HCT116 (cell line): ENCODE measurements at regions not wholly inside any gene's neighbourhood (a gene's known extent, or its start where the extent isn't known, plus 50 kb on each side); places are given as distances from the start of the nearest gene placed in this dataset.

Experiments
- ATAC-seq: fragments of 200-7000 bp; cut with Tn5 transposase; 2 replicates; pipeline ENCODE4 v1.9.1; 2020; ENCODE audit warnings: mild to moderate bottlenecking, moderate library complexity
- BruUV-seq: library from RNA; stranded (reverse); fragments of 400-500 nt; replicated peaks from 2 replicates; lab custom pipeline; 2021; lab: Mats Ljungman, UMichigan
- CTCF ChIA-PET: fragments of 300-600 bp; sonication (Branson Sonifier 250); formaldehyde crosslinking; loops from one replicate; lab custom pipeline; 2021; ENCODE audit warnings: antibody characterized with exemption; lab: Charles Lee
- POLR2A ChIA-PET: fragments of 300-600, 350-600 bp; sonication (Branson Sonifier 250); formaldehyde crosslinking; loops from one replicate; lab custom pipeline; 2021; ENCODE audit warnings: antibody characterized with exemption; lab: Charles Lee
- RAD21 ChIA-PET, 2 experiments: fragments of 300-600 bp; sonication (Branson Sonifier 250); formaldehyde crosslinking; loops; one replicate each; lab custom pipeline; 2023; ENCODE audit warnings: low total read pairs in 2 of 2; ENCODE audit not compliant: uncharacterized antibody in 2 of 2, unreplicated experiment in 2 of 2, low non-redundant PET in 1 of 2; lab: Charles Lee
- DNase-seq: peaks from one replicate; pipeline ENCODE4 v3.0.0-alpha.2; 2010; ENCODE audit warnings: low read depth, low spot score
- H2AFZ ChIP-seq: fragments of 200-600 bp; shearing (Covaris generic), sonication (generic); 2 replicates; pipeline ENCODE4 v1.6.1; 2017; ENCODE audit warnings: low read depth, mixed run types, mixed read lengths, antibody characterized with exemption, low read length; ENCODE audit not compliant: poor library complexity, severe bottlenecking
- H3K27ac ChIP-seq: 2 replicates; pipeline ENCODE4 v1.5.1; 2012; ENCODE audit warnings: low read depth, low read length
- H3K27me3 ChIP-seq: fragments of 200-600 bp; sonication (generic); 2 replicates; pipeline ENCODE4 v1.6.1; 2016; ENCODE audit warnings: mixed run types, low read length, mixed read lengths; ENCODE audit not compliant: insufficient read depth
- H3K36me3 ChIP-seq, 2 experiments: fragments of 200-500 bp in 1 of 2; fragments of 200-600 bp in 1 of 2; sonication (Bioruptor generic) in 1 of 2; sonication (generic) in 1 of 2; 2 replicates each; pipeline versions ENCODE4 v1.5.1 to v1.6.1; 2014 to 2016; ENCODE audit warnings: low read length in 2 of 2, inconsistent platforms in 1 of 2, mixed read lengths in 1 of 2, mixed run types in 1 of 2; ENCODE audit not compliant: insufficient read depth in 2 of 2, control insufficient read depth in 1 of 2
- H3K4me1 ChIP-seq, 2 experiments: fragments of 200-600 bp in 1 of 2; sonication (generic) in 1 of 2; 2 replicates each; pipeline versions ENCODE4 v1.5.1 to v1.6.1; 2012 to 2017; ENCODE audit warnings: low read length in 2 of 2, inconsistent platforms in 1 of 2, mild to moderate bottlenecking in 1 of 2, mixed read lengths in 1 of 2, mixed run types in 1 of 2, moderate library complexity in 1 of 2; ENCODE audit not compliant: insufficient read depth in 2 of 2, control insufficient read depth in 1 of 2
- H3K4me2 ChIP-seq: fragments of 200-600 bp; sonication (generic); 2 replicates; pipeline ENCODE4 v1.6.1; 2017; ENCODE audit warnings: mixed run types, low read length, mixed read lengths
- H3K4me3 ChIP-seq, 2 experiments: fragments of 200-600 bp in 1 of 2; sonication (generic) in 1 of 2; replicated peaks in 1 of 2; 2 replicates each; pipeline ENCODE4 v1.5.1; 2011 to 2016; ENCODE audit warnings: low read length in 2 of 2, control low read depth in 1 of 2, low read depth in 1 of 2, mild to moderate bottlenecking in 1 of 2, mixed read lengths in 1 of 2, mixed run types in 1 of 2
- H3K79me2 ChIP-seq: fragments of 200-600 bp; sonication (generic); 2 replicates; pipeline ENCODE4 v1.6.1; 2017; ENCODE audit warnings: mild to moderate bottlenecking, mixed run types, low read length, moderate library complexity, mixed read lengths; ENCODE audit not compliant: insufficient read depth
- H3K9ac ChIP-seq: fragments of 200-600 bp; sonication (generic); 2 replicates; pipeline ENCODE4 v1.6.1; 2016; ENCODE audit warnings: low read length, mixed read lengths
- H3K9me2 ChIP-seq: fragments of 200-600 bp; sonication (generic), shearing (Covaris generic); 2 replicates; pipeline ENCODE4 v1.6.1; 2017; ENCODE audit warnings: mixed run types, mild to moderate bottlenecking, moderate library complexity; ENCODE audit not compliant: insufficient read depth
- H3K9me3 ChIP-seq, 2 experiments: fragments of 200-500 bp in 1 of 2; fragments of 200-600 bp in 1 of 2; sonication (Bioruptor generic) in 1 of 2; sonication (generic) in 1 of 2; 2 replicates each; pipeline ENCODE4 v1.6.1; 2014 to 2017; ENCODE audit warnings: low read length in 2 of 2, mixed read lengths in 2 of 2, inconsistent platforms in 1 of 2, low read depth in 1 of 2, mild to moderate bottlenecking in 1 of 2, mixed run types in 1 of 2, moderate library complexity in 1 of 2; ENCODE audit not compliant: control insufficient read depth in 1 of 2, insufficient read depth in 1 of 2
- H4K20me1 ChIP-seq: fragments of 200-600 bp; sonication (generic), shearing (Covaris generic); 2 replicates; pipeline ENCODE4 v1.6.1; 2017; ENCODE audit warnings: mixed run types, mild to moderate bottlenecking, moderate library complexity; ENCODE audit not compliant: insufficient read depth
- ATF3 ChIP-seq: IDR thresholded peaks from 2 replicates; pipeline ENCODE4 v1.6.1; 2012
- CBX3 ChIP-seq: IDR thresholded peaks from 2 replicates; pipeline ENCODE4 v1.6.1; 2012; ENCODE audit warnings: low read depth
- CEBPB ChIP-seq: IDR thresholded peaks from 2 replicates; pipeline ENCODE4 v1.6.1; 2012; ENCODE audit warnings: low read depth
- CTCF ChIP-seq, 3 experiments: fragments of 200-600 bp in 1 of 3; sonication (generic) in 1 of 3; IDR thresholded peaks in 2 of 3; conservative IDR thresholded peaks in 1 of 3; 2 replicates each; pipeline ENCODE4 v1.5.1; 2012 to 2017; ENCODE audit warnings: low read depth in 2 of 3, low read length in 2 of 3, antibody characterized with exemption in 1 of 3, borderline replicate concordance in 1 of 3, control low read depth in 1 of 3, mild to moderate bottlenecking in 1 of 3, mixed read lengths in 1 of 3, mixed run types in 1 of 3, moderate library complexity in 1 of 3; ENCODE audit not compliant: insufficient read depth in 1 of 3
- ELF1 ChIP-seq: IDR thresholded peaks from 2 replicates; pipeline ENCODE4 v1.6.1; 2012; ENCODE audit warnings: low read depth, borderline replicate concordance
- EZH2 ChIP-seq: fragments of 200-600 bp; sonication (generic); IDR thresholded peaks from 2 replicates; pipeline ENCODE4 v1.6.1; 2017; ENCODE audit warnings: antibody characterized with exemption, mixed run types
- POLR2AphosphoS5 ChIP-seq: IDR thresholded peaks from 2 replicates; pipeline ENCODE4 v1.6.1; 2011; ENCODE audit warnings: mild to moderate bottlenecking, low read depth, low read length, moderate library complexity
- REST ChIP-seq: IDR thresholded peaks from 2 replicates; pipeline ENCODE4 v1.6.1; 2012; ENCODE audit warnings: low read depth
- SP1 ChIP-seq: IDR thresholded peaks from 2 replicates; pipeline ENCODE4 v1.6.1; 2012; ENCODE audit warnings: low read depth
- TCF7L2 ChIP-seq: IDR thresholded peaks from 2 replicates; pipeline ENCODE4 v1.7.0; 2011; ENCODE audit warnings: borderline replicate concordance, inconsistent platforms; ENCODE audit not compliant: insufficient read depth, insufficient read length; ENCODE audit errors: extremely low read depth
- intact Hi-C: fragments of 100-400 bp; cut with micrococcal nuclease; formaldehyde crosslinking; loops from 2 replicates; pipeline ENCODE4 v1.10.0; 2022

- DNase-seq (no peak), ATAC-seq (no peak)
- Histone ChIP-seq H3K27me3 (peaks cover 14% of the 10 kb centered on the region), H4K20me1 (no peaks in the 10 kb centered on the region), H3K9ac (no peak overlapping the region), H2AFZ (no peak overlapping the region), H3K9me3 (no peaks in the 10 kb centered on the region), H3K4me1 (no peaks in the 10 kb centered on the region), H3K27ac (no peak overlapping the region), H3K79me2 (no peaks in the 10 kb centered on the region), H3K36me3 (no peaks in the 10 kb centered on the region), H3K4me3 (no peak overlapping the region), H3K4me2 (no peak overlapping the region), H3K9me2 (no peaks in the 10 kb centered on the region)
- BruUV-seq = no TSS peak
- TF ChIP-seq EZH2 (no peak), CEBPB (no peak), SP1 (no peak), TCF7L2 (no peak), CTCF (IDR thresholded peaks at IDR 0.05 in 2 of 3, conservative IDR thresholded peaks at IDR 0.05 in 1 of 3; ENCODE audit: borderline replicate concordance in 1 of 3, insufficient read depth in 1 of 3, low read depth in 2 of 3, low read length in 2 of 3) (no peak), ATF3 (no peak), POLR2AphosphoS5 (no peak), ELF1 (no peak), REST (no peak), CBX3 (no peak)
- CTCF ChIA-PET = no interaction called here
- RAD21 ChIA-PET = no interaction called here
- POLR2A ChIA-PET = no interaction called here
- intact Hi-C loops = no loop called here
Observed at GRCh38 chr2:128664499-128664971, 345.9 kb upstream of the HS6ST1 start.
